Cardiac muscle cell (in vitro differentiated cells and primary cell): ENCODE measurements at regions not wholly inside any gene's neighbourhood (a gene's known extent, or its start where the extent isn't known, plus 50 kb on each side); places are given as distances from the start of the nearest gene placed in this dataset.

Experiments used
- DNase-seq, 2 donors: peaks; one replicate each; pipeline versions ENCODE4 v3.0.0 to v3.0.0-alpha.2; 2010 to 2017; ENCODE audit warnings: low read depth in 1 of 2, low spot score in 1 of 2
- H3K27ac ChIP-seq: fragments of 200-600 bp; sonication (generic); 2 replicates; pipeline ENCODE4 v1.5.1; 2016
- H3K27me3 ChIP-seq: fragments of 200-600 bp; sonication (generic); 2 replicates; pipeline ENCODE4 v1.6.0; 2016; ENCODE audit warnings: control low read depth
- H3K36me3 ChIP-seq: fragments of 200-600 bp; sonication (generic); 2 replicates; pipeline ENCODE4 v1.5.1; 2016; ENCODE audit warnings: control low read depth
- H3K4me1 ChIP-seq: fragments of 200-600 bp; sonication (generic); 2 replicates; pipeline ENCODE4 v1.8.1; 2017; ENCODE audit warnings: low read depth, mild to moderate bottlenecking, mixed run types
- H3K4me3 ChIP-seq: fragments of 200-600 bp; sonication (generic); 2 replicates; pipeline ENCODE4 v1.5.1; 2016; ENCODE audit warnings: mild to moderate bottlenecking
- H3K9me3 ChIP-seq: fragments of 200-600 bp; sonication (generic); 2 replicates; pipeline ENCODE4 v1.5.1; 2017; ENCODE audit warnings: low read depth, mild to moderate bottlenecking, control low read depth
- CTCF ChIP-seq: IDR thresholded peaks from 2 replicates; pipeline ENCODE4 v1.5.1; 2012; ENCODE audit warnings: low read depth, mild to moderate bottlenecking, low read length

GRCh38 chr1:56189946-56190805 is 389.2 kb downstream of the PLPP3 start:
- Histone ChIP-seq H3K27me3 (no peaks in the 10 kb centered on the region), H3K27ac (no peak overlapping the region), H3K9me3 (no peaks in the 10 kb centered on the region), H3K36me3 (no peaks in the 10 kb centered on the region), H3K4me1 (peaks cover 7% of the 10 kb centered on the region), H3K4me3 (no peak overlapping the region)
- peak in 1 of 2 donors; percentile 30 for DNase-seq
- peak; percentile 30 for TF ChIP-seq CTCF

- DNase-seq, result no peak
- Histone ChIP-seq H3K9me3 (no peaks in the 10 kb centered on the region), H3K4me1 (peaks cover 7% of the 10 kb centered on the region), H3K36me3 (no peaks in the 10 kb centered on the region), H3K4me3 (no peak overlapping the region), H3K27me3 (no peaks in the 10 kb centered on the region), H3K27ac (no peak overlapping the region)
- no peak for TF ChIP-seq CTCF
Measured at GRCh38 chr1:56189454-56189853, 389.9 kb downstream of the PLPP3 start.

- H3K4me3 ChIP-seq, result no peak overlapping the region
- H3K9me3 ChIP-seq, result no peaks in the 10 kb centered on the region
- H3K27me3 ChIP-seq, result no peaks in the 10 kb centered on the region
- H3K27ac ChIP-seq, result no peak overlapping the region
- H3K4me1 ChIP-seq, result peaks cover 7% of the 10 kb centered on the region
- TF ChIP-seq CTCF, result no peak
- H3K36me3 ChIP-seq, result no peaks in the 10 kb centered on the region
- no peak for DNase-seq
Measured at GRCh38 chr1:56188855-56189254, 390.5 kb downstream of the PLPP3 start.

GRCh38 chr1:56188221-56188620 is 391.1 kb downstream of the PLPP3 start:
- Histone ChIP-seq H3K4me1 (peaks cover 7% of the 10 kb centered on the region), H3K27ac (no peak overlapping the region), H3K4me3 (no peak overlapping the region), H3K27me3 (no peaks in the 10 kb centered on the region), H3K36me3 (no peaks in the 10 kb centered on the region), H3K9me3 (no peaks in the 10 kb centered on the region)
- TF ChIP-seq CTCF, result no peak
- no peak for DNase-seq

- H3K9me3 ChIP-seq, result no peaks in the 10 kb centered on the region
- DNase-seq, result no peak
- peaks cover 7% of the 10 kb centered on the region for H3K4me1 ChIP-seq
- H3K36me3 ChIP-seq, result no peaks in the 10 kb centered on the region
- TF ChIP-seq CTCF, result no peak
- no peak overlapping the region for H3K27ac ChIP-seq
- H3K4me3 ChIP-seq, result no peak overlapping the region
- H3K27me3 ChIP-seq, result no peaks in the 10 kb centered on the region
Measured at GRCh38 chr1:56187405-56187804, 392.0 kb downstream of the PLPP3 start.
